GM21390 (cell line): ENCODE measurements at regions not wholly inside any gene's neighbourhood (a gene's known extent, or its start where the extent isn't known, plus 50 kb on each side); places are given as distances from the start of the nearest gene placed in this dataset.

ENCODE experiments used
- ATAC-seq: cut with Tn5 transposase; IDR thresholded peaks from one replicate; pipeline ENCODE4 v1.9.1; 2021; ENCODE audit not compliant: unreplicated experiment

- no peak for ATAC-seq
Observed at GRCh38 chr2:120864981-120865380, 129.3 kb downstream of the GLI2 start.

- no peak for ATAC-seq
Observed at GRCh38 chr2:120865656-120866055, 130.0 kb downstream of the GLI2 start.

GRCh38 chr2:120866071-120866470 is 130.4 kb downstream of the GLI2 start:
- ATAC-seq: no peak

- no peak for ATAC-seq
Observed at GRCh38 chr2:120866483-120867140, 130.9 kb downstream of the GLI2 start.

- ATAC-seq: no peak
Observed at GRCh38 chr2:120867290-120868241, 131.9 kb downstream of the GLI2 start.

- ATAC-seq: no peak
Observed at GRCh38 chr2:120868366-120868765, 132.7 kb downstream of the GLI2 start.

- no peak for ATAC-seq
Observed at GRCh38 chr2:120869036-120869729, 133.5 kb downstream of the GLI2 start.

- no peak for ATAC-seq
Observed at GRCh38 chr2:120869730-120870466, 134.2 kb downstream of the GLI2 start.

GRCh38 chr2:120870467-120870788 is 134.8 kb downstream of the GLI2 start:
- ATAC-seq: no peak

GRCh38 chr2:120871016-120871635 is 135.5 kb downstream of the GLI2 start:
- ATAC-seq: no peak

- ATAC-seq: no peak
Observed at GRCh38 chr2:120871881-120872620, 136.4 kb downstream of the GLI2 start.

- ATAC-seq: no peak
Observed at GRCh38 chr2:120873958-120874887, 138.6 kb downstream of the GLI2 start.

GRCh38 chr2:120874888-120875275 is 139.2 kb downstream of the GLI2 start:
- ATAC-seq: no peak

GRCh38 chr2:120875431-120875830 is 139.8 kb downstream of the GLI2 start:
- ATAC-seq: no peak

- ATAC-seq: no peak
Observed at GRCh38 chr2:120876526-120877280, 141.0 kb downstream of the GLI2 start.

- no peak for ATAC-seq
Observed at GRCh38 chr2:120877409-120877808, 141.7 kb downstream of the GLI2 start.

GRCh38 chr2:120878970-120879369 is 143.3 kb downstream of the GLI2 start:
- no peak for ATAC-seq
